HAP-1 (cell line): ENCODE measurements at regions not wholly inside any gene's neighbourhood (a gene's known extent, or its start where the extent isn't known, plus 50 kb on each side); places are given as distances from the start of the nearest gene placed in this dataset.
"Not testable (repeated sequence)": the region's sequence is repeated elsewhere in the genome, so short reads cannot be mapped to it uniquely, and the experiment has no call there.

Source experiments
- DNase-seq, 2 experiments: peaks; one replicate each; pipeline ENCODE4 v3.0.0-alpha.2; 2016 to 2020; ENCODE audit warnings: low spot score in 2 of 2
- H3K27me3 ChIP-seq: fragments of 250-450 bp; sonication (Bioruptor Pico); 2 replicates; pipeline ENCODE4 v1.5.1; 2020; ENCODE audit warnings: low read depth, mild to moderate bottlenecking, moderate library complexity
- H3K36me3 ChIP-seq: fragments of 250-450 bp; sonication (Bioruptor Pico); replicated peaks from 2 replicates; pipeline ENCODE4 v1.5.1; 2020; ENCODE audit warnings: mild to moderate bottlenecking
- H3K4me1 ChIP-seq: fragments of 250-450 bp; sonication (Bioruptor Pico); 2 replicates; pipeline ENCODE4 v1.5.1; 2020; ENCODE audit warnings: mild to moderate bottlenecking
- H3K4me3 ChIP-seq: fragments of 250-450 bp; sonication (Bioruptor Pico); 2 replicates; pipeline ENCODE4 v1.5.1; 2020; ENCODE audit warnings: mild to moderate bottlenecking, moderate library complexity
- H3K9me3 ChIP-seq: fragments of 250-450 bp; sonication (Bioruptor Pico); 2 replicates; pipeline ENCODE4 v1.5.1; 2020; ENCODE audit warnings: mild to moderate bottlenecking, moderate library complexity
- in situ Hi-C: fragments of 300-500 bp; cut with MboI; formaldehyde crosslinking; loops from 3 replicates; pipeline ENCODE4 v1.14.3; 2020; ENCODE audit warnings: low sequenced_read_pairs, inconsistent platforms, mixed read lengths

DNA sequence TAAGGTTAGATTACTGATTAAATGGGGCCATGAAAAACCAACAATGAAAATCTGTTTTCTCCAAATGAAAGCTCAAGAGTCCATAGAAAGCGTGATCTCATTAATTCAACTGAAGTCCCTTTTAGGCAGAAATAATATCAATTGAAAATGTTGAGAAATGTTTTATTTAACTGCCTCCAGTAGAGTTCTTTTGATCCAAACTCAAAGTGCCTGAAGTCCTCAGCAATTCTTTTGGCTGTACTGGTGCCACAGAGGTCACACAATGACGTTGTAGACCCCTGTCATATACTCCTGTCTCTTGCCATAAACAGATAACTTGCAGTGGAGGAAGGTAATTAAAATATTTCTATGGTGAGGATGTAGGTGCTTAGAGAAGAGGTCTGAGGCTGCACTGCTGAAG, 1420.5 kb downstream of the CDH12 start:
- DNase-seq: no peak

DNA sequence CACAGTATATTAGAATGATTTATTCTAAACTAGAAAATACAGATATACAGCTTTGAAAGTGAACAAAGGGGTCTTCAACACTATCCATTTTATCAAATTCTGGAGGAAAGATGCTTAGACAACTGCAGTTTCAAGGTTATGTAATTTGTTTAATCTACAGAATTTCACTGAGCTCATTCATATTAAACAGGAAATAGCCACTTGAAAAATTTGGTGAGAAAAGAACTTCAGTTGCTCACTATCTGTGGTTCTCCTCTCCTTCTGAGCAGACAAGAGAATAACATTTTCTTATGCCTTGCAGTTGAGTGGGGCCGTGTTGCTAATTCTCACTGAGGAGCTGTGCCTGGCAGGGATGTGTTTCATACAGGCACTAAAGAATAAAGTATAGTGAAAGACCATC, 1428.2 kb downstream of the CDH12 start:
- H3K27me3 ChIP-seq: no peaks in the 10 kb centered on the region
- no peaks in the 10 kb centered on the region for H3K36me3 ChIP-seq
- no peak overlapping the region for H3K4me3 ChIP-seq
- no peak for DNase-seq
- in situ Hi-C loops: no loop called here
- H3K4me1 ChIP-seq: no peaks in the 10 kb centered on the region
- H3K9me3 ChIP-seq: no peaks in the 10 kb centered on the region

More for the DNA sequence above, 1420.5 kb downstream of the CDH12 start:
- no peaks in the 10 kb centered on the region for H3K36me3 ChIP-seq
- H3K4me3 ChIP-seq: no peak overlapping the region
- in situ Hi-C loops: no loop called here
- H3K27me3 ChIP-seq: no peaks in the 10 kb centered on the region
- H3K4me1 ChIP-seq: no peaks in the 10 kb centered on the region
- H3K9me3 ChIP-seq: no peaks in the 10 kb centered on the region

DNA sequence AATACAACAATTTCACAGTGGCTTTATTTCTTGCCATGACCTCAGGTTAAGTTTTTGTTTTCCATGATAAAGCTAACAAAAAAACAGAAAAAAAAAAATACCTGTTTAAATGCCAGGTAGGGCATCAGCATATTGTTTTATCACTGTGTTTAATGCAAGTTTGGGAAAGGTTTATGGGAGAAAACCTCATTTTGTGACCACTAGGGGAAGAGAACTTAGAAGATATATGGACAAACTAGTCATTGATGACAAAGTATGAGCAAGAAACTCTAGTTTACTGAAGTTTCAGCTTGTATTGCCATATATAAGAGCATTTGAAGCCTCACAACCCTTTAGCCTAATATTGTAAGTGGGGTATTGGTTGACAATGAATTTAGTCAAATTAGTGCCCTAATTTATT, 1431.4 kb upstream of the CDH18 start:
- no peaks in the 10 kb centered on the region for H3K4me1 ChIP-seq
- H3K9me3 ChIP-seq: no peaks in the 10 kb centered on the region
- no peak for DNase-seq
- H3K36me3 ChIP-seq: no peaks in the 10 kb centered on the region
- in situ Hi-C loops: no loop called here
- no peaks in the 10 kb centered on the region; the same call in 1 of the 2 replicates for H3K27me3 ChIP-seq
- H3K4me3 ChIP-seq: no peak overlapping the region

DNA sequence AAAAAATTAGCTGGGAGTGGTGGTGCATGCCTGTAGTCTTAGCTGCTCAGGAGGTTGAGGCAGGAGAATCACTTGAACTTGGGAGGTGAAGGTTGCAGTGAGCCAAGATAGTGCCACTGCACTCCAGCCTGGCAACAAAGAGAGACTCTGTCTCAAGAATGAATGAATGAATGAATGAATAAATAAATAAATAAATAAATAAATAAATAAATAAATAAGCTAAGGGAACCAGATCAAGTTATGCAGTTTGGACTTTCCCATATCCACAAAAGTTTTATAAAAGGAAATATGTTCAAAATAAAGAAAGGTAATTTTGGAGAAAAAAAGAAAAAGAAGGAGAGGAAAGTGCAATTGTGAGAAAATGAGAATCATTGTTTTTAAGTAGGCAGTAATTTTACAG, 1414.1 kb upstream of the CDH18 start:
- H3K36me3 ChIP-seq, in situ Hi-C loops, H3K4me3 ChIP-seq, DNase-seq, H3K27me3 ChIP-seq, H3K9me3 ChIP-seq, H3K4me1 ChIP-seq: not testable (repeated sequence)

DNA sequence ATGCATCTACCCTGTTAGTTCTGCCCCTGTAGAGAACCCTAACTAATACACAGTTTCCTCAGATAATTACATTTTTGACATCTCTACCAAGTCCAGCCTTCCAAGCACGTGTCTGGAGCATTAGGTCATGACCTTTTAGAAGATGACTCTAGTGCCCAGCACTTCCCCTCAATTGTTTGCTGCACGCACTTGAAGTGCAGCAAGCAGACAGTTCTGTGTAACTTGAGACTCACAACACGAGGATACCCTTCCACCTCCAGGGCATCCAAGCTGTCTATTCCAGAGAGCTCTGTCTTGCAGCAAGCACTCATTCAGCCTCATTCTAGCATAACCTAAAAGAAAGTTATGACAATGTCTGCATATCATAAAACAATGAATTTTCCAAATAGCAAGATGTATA, 1410.5 kb upstream of the CDH18 start:
- no peak for DNase-seq
- no peaks in the 10 kb centered on the region for H3K36me3 ChIP-seq
- no peaks in the 10 kb centered on the region for H3K9me3 ChIP-seq
- in situ Hi-C loops: no loop called here
- H3K27me3 ChIP-seq: no peaks in the 10 kb centered on the region
- no peak overlapping the region for H3K4me3 ChIP-seq
- no peaks in the 10 kb centered on the region for H3K4me1 ChIP-seq

DNA sequence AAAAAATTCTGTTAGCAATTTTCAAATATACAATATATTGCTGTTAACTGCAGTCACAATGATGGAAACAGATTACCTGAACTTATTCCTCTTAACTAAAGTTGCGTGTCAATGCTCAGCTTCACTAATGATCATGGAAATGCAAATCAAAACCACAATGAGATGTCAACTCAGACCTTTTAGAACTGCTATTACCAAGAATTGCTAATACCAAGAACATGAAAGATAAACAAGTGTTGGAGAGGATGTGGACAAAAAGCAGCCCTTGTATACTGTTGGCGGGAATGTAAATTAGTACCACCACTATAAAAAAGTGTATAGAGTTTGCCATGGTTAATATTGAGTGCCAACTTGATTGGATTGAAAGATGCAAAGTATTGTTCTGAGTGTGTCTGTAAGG, 1409.7 kb upstream of the CDH18 start:
- no peaks in the 10 kb centered on the region for H3K27me3 ChIP-seq
- no peaks in the 10 kb centered on the region for H3K4me1 ChIP-seq
- H3K36me3 ChIP-seq: no peaks in the 10 kb centered on the region
- in situ Hi-C loops: no loop called here
- H3K9me3 ChIP-seq: no peaks in the 10 kb centered on the region
- H3K4me3 ChIP-seq: no peak overlapping the region
- DNase-seq: no peak

GRCh38 chr5:21391506-21391905, 1403.5 kb upstream of the CDH18 start:
- no peak for DNase-seq
- Histone ChIP-seq H3K4me1 (no peaks in the 10 kb centered on the region), H3K36me3 (no peaks in the 10 kb centered on the region), H3K4me3 (no peak overlapping the region), H3K27me3 (peaks cover 3% of the 10 kb centered on the region; the same call in 1 of the 2 replicates), H3K9me3 (no peaks in the 10 kb centered on the region)
- in situ Hi-C loops: no loop called here

DNA sequence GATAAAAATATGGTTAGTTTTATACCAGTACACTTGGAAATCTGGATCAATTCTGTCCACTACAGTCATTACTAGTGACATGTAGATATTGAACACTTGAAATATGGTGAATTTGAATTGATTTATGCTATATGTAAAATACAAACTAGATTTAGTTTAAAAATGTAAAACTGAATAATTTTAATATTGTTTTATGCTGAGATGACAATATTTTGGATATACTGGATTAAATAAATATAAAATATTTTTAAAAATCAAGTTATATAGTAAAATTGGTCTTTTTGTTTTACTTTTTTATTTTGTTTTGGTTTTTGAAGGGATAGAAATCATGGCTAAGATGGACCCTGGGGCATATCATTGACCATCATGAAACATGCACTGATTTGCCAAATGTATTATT, 1372.8 kb upstream of the CDH18 start:
- H3K9me3 ChIP-seq, in situ Hi-C loops, H3K4me1 ChIP-seq, DNase-seq, H3K4me3 ChIP-seq, H3K27me3 ChIP-seq, H3K36me3 ChIP-seq: not testable (repeated sequence)

DNA sequence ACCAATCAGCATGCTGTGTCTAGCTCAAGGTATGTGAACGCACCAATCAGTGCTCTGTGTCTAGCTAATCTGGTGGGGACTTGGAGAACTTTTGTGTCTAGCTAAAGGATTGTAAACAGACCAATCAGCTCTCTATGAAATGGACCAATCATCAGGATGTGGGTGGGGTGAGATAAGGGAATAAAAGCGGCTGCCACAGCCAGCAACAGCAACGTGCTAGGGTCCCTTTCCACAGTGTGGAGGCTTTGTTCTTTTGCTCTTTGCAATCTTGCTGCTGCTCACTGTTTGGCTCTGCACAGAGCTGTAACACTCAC, 1353.9 kb upstream of the CDH18 start:
- in situ Hi-C loops, H3K4me1 ChIP-seq, H3K27me3 ChIP-seq, DNase-seq, H3K9me3 ChIP-seq, H3K4me3 ChIP-seq, H3K36me3 ChIP-seq: not testable (repeated sequence)

DNA sequence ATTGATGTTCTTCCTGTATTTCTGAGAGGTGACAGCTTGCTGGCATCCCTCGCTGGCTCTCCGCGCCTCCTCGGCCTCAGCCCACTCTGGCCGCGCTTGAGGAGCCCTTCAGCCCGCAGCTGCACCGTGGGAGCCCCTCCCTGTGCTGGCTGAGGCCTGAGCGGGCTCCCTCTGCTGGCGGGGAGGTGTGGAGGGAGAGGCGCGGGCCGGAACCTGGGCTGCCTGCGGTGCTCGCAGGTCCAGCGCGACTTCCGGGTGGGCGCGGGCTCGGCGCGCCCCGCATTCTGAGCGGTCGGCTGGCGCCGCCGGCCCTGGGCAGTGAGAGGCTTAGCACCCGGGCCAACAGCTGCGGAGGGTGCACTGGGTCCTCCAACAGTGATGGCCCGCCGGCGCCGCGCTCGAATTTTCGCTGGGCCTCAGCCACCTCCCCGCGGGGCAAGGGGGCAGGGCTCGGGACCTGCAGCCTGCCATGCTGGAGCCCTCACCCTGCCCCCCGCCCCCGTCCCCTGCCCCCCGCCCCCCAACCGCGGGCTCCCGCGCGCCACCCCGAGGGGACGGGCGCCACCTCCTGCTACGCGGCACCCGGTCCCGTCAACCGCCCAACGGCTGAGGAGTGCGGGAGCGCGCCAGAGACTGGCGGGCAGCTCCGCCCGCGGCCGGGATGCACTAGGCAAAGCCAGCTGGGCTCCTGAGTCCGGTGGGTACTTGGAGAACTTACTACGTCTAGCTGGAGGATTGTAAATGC, 1353.4 kb upstream of the CDH18 start:
- not testable (repeated sequence) for DNase-seq

GRCh38 chr5:21340233-21340632, 1352.2 kb upstream of the CDH18 start:
- H3K27me3 ChIP-seq, in situ Hi-C loops, DNase-seq, H3K4me1 ChIP-seq, H3K36me3 ChIP-seq, H3K4me3 ChIP-seq, H3K9me3 ChIP-seq: not testable (repeated sequence)

More for the DNA sequence above, 1353.4 kb upstream of the CDH18 start:
- in situ Hi-C loops, H3K36me3 ChIP-seq, H3K4me1 ChIP-seq, H3K4me3 ChIP-seq, H3K27me3 ChIP-seq, H3K9me3 ChIP-seq: not testable (repeated sequence)

DNA sequence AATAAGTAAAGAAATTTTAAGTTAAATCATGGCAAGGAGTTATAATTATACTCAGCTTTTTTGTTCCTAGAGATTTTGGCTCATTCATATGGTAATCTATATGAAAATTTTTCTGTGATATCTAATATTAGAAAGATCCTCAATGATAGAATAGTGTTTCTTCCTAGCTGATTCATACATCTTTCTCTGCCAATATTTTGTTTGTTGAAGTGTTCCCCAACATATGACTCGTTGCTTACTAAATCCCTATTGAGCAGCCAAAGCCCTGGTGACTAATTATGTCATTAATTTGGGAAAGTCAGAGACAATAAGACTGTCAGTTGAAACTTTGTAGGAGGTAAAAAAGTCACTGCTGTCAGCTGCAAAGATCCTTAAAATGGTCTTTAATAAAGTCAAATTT, 1348.5 kb upstream of the CDH18 start:
- H3K4me1 ChIP-seq, DNase-seq, H3K9me3 ChIP-seq, H3K4me3 ChIP-seq, H3K27me3 ChIP-seq, in situ Hi-C loops, H3K36me3 ChIP-seq: not testable (repeated sequence)

DNA sequence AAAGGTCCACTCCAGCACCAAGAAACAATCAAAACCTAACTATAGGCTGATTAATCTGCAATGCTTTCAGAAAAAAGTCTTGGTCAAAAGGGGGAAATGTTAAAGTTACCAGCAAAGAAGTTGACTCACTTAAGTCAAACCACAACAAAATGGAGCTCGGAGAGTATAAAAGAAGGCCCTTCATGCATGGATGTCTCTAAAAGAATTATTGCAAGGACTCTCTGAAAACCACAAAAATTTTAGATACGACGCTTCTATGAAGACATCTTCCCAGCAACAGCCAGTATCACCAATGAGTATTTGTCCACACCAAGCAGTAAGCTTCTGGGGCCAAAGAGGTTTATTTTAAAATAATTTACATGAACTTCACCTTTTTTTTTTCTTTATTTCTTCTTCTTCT, 1327.4 kb upstream of the CDH18 start:
- H3K4me3 ChIP-seq, H3K27me3 ChIP-seq, in situ Hi-C loops, H3K9me3 ChIP-seq, H3K4me1 ChIP-seq, DNase-seq, H3K36me3 ChIP-seq: not testable (repeated sequence)

DNA sequence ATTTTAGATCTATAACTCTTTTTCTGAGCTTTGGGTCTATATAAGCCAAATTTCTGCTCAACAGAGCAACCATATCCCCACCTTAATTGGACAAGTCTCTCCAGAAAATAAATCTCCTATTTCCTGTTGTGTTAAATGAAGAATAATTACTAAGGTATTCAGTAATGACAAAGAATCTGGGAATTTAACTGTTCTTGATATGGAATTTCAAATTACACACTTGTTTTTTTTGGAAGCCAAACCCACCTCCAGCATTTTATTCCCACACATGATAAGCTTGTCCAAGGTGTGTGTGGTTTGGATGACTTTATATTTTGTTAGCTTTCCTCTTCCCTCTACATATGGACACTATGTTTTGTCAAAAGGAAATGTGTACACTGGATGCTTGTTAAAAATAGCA, 1313.2 kb upstream of the CDH18 start:
- H3K4me3 ChIP-seq, H3K36me3 ChIP-seq, DNase-seq, H3K4me1 ChIP-seq, H3K9me3 ChIP-seq, H3K27me3 ChIP-seq, in situ Hi-C loops: not testable (repeated sequence)

DNA sequence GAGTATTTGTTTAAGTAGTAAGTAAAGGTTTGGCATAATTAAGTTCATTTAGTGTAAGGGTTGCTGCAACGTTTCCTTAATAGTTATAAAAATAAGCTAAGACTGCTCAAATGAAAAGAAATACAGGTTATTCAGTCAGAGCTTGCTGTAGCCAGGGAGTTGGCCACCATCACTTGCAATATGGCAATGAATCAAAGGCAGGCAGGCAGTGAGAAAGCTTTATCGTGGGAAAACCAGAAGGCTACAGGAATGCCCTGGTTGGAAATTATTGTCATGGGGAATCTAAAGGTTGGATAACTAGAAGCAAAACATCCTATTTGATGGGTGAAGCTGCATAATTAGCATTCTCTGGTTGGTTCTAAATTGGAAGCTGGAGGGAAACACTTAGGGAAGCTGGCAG, 1286.4 kb upstream of the CDH18 start:
- H3K27me3 ChIP-seq, DNase-seq, in situ Hi-C loops, H3K4me3 ChIP-seq, H3K9me3 ChIP-seq, H3K36me3 ChIP-seq, H3K4me1 ChIP-seq: not testable (repeated sequence)
